Keratinocyte (primary cell): ENCODE measurements at regions not wholly inside any gene's neighbourhood (a gene's known extent, or its start where the extent isn't known, plus 50 kb on each side); places are given as distances from the start of the nearest gene placed in this dataset.

Experiments
- DNase-seq: peaks from one replicate; pipeline ENCODE4 v3.0.0-alpha.2; 2011; ENCODE audit warnings: low read depth, missing footprints, low spot score
- FAIRE-seq: peaks from 2 replicates; lab custom pipeline; 2011; peaks lifted over from hg19 to GRCh38; lab: Jason Lieb, UNC
- H2AFZ ChIP-seq: 2 replicates; pipeline ENCODE4 v1.6.0; 2012; ENCODE audit warnings: low read length, control low read depth, inconsistent platforms; ENCODE audit not compliant: control insufficient read depth
- H3K27ac ChIP-seq: 2 replicates; pipeline ENCODE4 v1.5.1; 2011; ENCODE audit warnings: low read length; ENCODE audit not compliant: control insufficient read depth, insufficient read depth
- H3K27me3 ChIP-seq: 3 replicates; pipeline ENCODE4 v1.6.0; 2011; ENCODE audit warnings: low read length; ENCODE audit not compliant: control insufficient read depth, insufficient read depth; ENCODE audit errors: extremely low read depth
- H3K36me3 ChIP-seq, 2 experiments: 2 replicates in 1 of 2; 3 replicates in 1 of 2; pipeline ENCODE4 v1.5.1; 2011; ENCODE audit warnings: low read length in 2 of 2, mild to moderate bottlenecking in 1 of 2; ENCODE audit not compliant: control insufficient read depth in 2 of 2, insufficient read depth in 2 of 2; ENCODE audit errors: extremely low read depth in 1 of 2
- H3K4me1 ChIP-seq: 3 replicates; pipeline ENCODE4 v1.5.1; 2011; ENCODE audit warnings: low read length; ENCODE audit not compliant: control insufficient read depth, insufficient read depth; ENCODE audit errors: extremely low read depth
- H3K4me2 ChIP-seq: 3 replicates; pipeline ENCODE4 v1.6.0; 2011; ENCODE audit warnings: low read depth, low read length; ENCODE audit not compliant: control insufficient read depth, insufficient read depth; ENCODE audit errors: extremely low read depth
- H3K4me3 ChIP-seq, 3 experiments: fragments of 200-600 bp in 1 of 3; sonication (generic) in 1 of 3; 2 replicates in 2 of 3; 3 replicates in 1 of 3; pipeline ENCODE4 v1.5.1; 2011 to 2016; ENCODE audit warnings: low read length in 3 of 3, mild to moderate bottlenecking in 3 of 3, control low read depth in 2 of 3, inconsistent platforms in 1 of 3, low read depth in 1 of 3, mixed read lengths in 1 of 3, mixed run types in 1 of 3, moderate library complexity in 1 of 3; ENCODE audit not compliant: control insufficient read depth in 2 of 3, insufficient read depth in 2 of 3; ENCODE audit errors: extremely low read depth in 1 of 3
- H3K79me2 ChIP-seq: 2 replicates; pipeline ENCODE4 v1.6.0; 2012; ENCODE audit warnings: low read length; ENCODE audit not compliant: control insufficient read depth, insufficient read depth
- H3K9ac ChIP-seq: 3 replicates; pipeline ENCODE4 v1.6.0; 2011; ENCODE audit warnings: low read length; ENCODE audit not compliant: control insufficient read depth, insufficient read depth; ENCODE audit errors: extremely low read depth
- H3K9me1 ChIP-seq: 3 replicates; pipeline ENCODE4 v1.6.0; 2011; ENCODE audit warnings: low read length; ENCODE audit not compliant: control insufficient read depth, insufficient read depth; ENCODE audit errors: extremely low read depth
- H3K9me3 ChIP-seq: 2 replicates; pipeline ENCODE4 v1.5.1; 2012; ENCODE audit warnings: low read depth, low read length; ENCODE audit not compliant: control insufficient read depth
- H4K20me1 ChIP-seq: 3 replicates; pipeline ENCODE4 v1.6.0; 2011; ENCODE audit warnings: low read length; ENCODE audit not compliant: control insufficient read depth, insufficient read depth; ENCODE audit errors: extremely low read depth
- EZH2 ChIP-seq: IDR thresholded peaks from one replicate; pipeline ENCODE4 v1.6.1; 2012; ENCODE audit warnings: inconsistent platforms, mild to moderate bottlenecking, low read length, moderate library complexity
- dilution Hi-C: fragments of 300-500 bp; cut with MboI; formaldehyde crosslinking; loops from one replicate; pipeline ENCODE4 v1.7.0; 2020; ENCODE audit warnings: low sequenced_read_pairs; ENCODE audit not compliant: extremely low pct_ligation_motif_present
- TF ChIP-seq, protein P1 (sequence below), 3 experiments: IDR thresholded peaks in 1 of 3; conservative IDR thresholded peaks in 1 of 3; optimal IDR thresholded peaks in 1 of 3; 2 replicates in 2 of 3; 3 replicates in 1 of 3; pipeline versions ENCODE3 to v1.5.1; 2011; ENCODE audit warnings: low read length in 3 of 3, mild to moderate bottlenecking in 3 of 3, moderate library complexity in 2 of 3, control low read depth in 1 of 3, inconsistent platforms in 1 of 3; ENCODE audit not compliant: insufficient read depth in 2 of 3; ENCODE audit errors: extremely low read depth in 1 of 3

DNA sequence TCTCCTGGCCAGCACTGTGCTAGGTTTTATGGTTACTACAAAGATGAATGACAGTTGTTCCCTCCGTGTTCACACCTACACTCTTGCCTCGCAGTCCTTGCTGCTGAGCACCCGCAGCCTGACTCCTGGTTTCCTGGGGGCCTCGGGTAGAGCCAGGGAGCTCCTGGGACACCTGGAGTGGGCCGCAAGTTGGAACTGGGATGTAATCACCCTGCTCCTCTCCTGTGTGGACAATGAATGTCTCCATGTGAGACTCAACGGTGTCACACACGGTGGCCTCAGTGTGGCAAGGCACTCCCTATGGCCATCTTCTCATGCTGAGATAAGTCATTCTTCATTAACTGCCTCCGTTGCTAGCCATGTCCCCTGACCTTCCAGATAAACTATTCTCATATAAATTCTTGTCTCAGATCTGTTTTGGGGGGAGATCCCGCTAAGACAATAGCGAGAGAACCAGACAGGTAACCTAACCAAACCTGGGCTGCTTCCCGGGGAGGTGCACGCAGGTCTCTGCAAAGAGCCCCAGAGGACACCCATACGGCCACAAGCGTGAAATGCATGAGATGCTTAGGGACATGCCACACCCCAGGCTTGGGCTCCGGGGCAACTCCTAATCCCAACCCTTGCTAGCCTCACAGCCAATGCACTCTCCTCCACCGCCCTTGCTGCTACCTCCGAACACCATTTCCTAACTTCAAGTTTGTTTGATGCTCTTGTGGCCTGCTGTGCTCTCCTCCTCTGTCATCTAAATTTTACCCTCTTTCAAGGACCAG, 87.2 kb upstream of the IRS2 start:
- DNase-seq (no peak), FAIRE-seq (no peak)
- no peaks in the 10 kb centered on the region for H3K9me3 ChIP-seq
- H3K36me3 ChIP-seq, result no peaks in the 10 kb centered on the region
- peaks cover 4% of the 10 kb centered on the region for H3K4me1 ChIP-seq
- dilution Hi-C loops, result no loop called here
- no peak overlapping the region for H3K4me2 ChIP-seq
- TF ChIP-seq, protein P1, sequence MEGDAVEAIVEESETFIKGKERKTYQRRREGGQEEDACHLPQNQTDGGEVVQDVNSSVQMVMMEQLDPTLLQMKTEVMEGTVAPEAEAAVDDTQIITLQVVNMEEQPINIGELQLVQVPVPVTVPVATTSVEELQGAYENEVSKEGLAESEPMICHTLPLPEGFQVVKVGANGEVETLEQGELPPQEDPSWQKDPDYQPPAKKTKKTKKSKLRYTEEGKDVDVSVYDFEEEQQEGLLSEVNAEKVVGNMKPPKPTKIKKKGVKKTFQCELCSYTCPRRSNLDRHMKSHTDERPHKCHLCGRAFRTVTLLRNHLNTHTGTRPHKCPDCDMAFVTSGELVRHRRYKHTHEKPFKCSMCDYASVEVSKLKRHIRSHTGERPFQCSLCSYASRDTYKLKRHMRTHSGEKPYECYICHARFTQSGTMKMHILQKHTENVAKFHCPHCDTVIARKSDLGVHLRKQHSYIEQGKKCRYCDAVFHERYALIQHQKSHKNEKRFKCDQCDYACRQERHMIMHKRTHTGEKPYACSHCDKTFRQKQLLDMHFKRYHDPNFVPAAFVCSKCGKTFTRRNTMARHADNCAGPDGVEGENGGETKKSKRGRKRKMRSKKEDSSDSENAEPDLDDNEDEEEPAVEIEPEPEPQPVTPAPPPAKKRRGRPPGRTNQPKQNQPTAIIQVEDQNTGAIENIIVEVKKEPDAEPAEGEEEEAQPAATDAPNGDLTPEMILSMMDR (optimal IDR thresholded peaks at IDR 0.05 in 1 of 3, IDR thresholded peaks at IDR 0.05 in 1 of 3, conservative IDR thresholded peaks at IDR 0.05 in 1 of 3; ENCODE audit: extremely low read depth in 1 of 3, insufficient read depth in 2 of 3, low read length in 3 of 3), result no peak
- no peak for TF ChIP-seq EZH2
- no peak overlapping the region for H3K4me3 ChIP-seq
- H3K79me2 ChIP-seq, result no peaks in the 10 kb centered on the region
- H3K27me3 ChIP-seq, result no peaks in the 10 kb centered on the region
- H3K9me1 ChIP-seq, result no peaks in the 10 kb centered on the region
- no peak overlapping the region for H3K9ac ChIP-seq
- no peak overlapping the region for H2AFZ ChIP-seq
- no peaks in the 10 kb centered on the region for H4K20me1 ChIP-seq
- no peak overlapping the region for H3K27ac ChIP-seq

DNA sequence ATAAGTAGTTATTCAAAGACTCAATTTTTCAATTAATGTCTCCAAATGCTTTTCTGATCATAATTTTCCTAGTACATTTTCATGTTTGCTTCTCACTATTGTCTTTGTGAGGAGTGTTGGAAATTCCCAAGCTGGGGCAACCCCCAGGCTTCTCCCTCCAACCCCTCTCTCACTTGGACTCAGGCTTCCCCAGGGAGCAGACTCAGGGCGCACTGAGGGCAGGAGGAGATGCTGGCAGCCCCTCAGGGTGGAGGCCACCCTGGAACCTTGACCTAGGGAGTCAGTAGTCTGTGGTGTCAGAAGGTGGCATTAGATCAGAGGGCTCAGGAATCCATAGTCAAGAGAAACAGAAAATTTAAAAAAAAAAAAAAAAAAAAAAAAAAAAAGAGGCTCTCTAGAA, 86.5 kb upstream of the IRS2 start:
- no peaks in the 10 kb centered on the region for H3K9me1 ChIP-seq
- no peak overlapping the region for H3K27ac ChIP-seq
- no peak overlapping the region for H3K9ac ChIP-seq
- FAIRE-seq (no peak), DNase-seq (no peak)
- no peak overlapping the region for H3K4me2 ChIP-seq
- no peaks in the 10 kb centered on the region for H3K9me3 ChIP-seq
- H3K27me3 ChIP-seq, result no peaks in the 10 kb centered on the region
- H2AFZ ChIP-seq, result no peak overlapping the region
- dilution Hi-C loops, result no loop called here
- H3K79me2 ChIP-seq, result no peaks in the 10 kb centered on the region
- H3K36me3 ChIP-seq, result no peaks in the 10 kb centered on the region
- H3K4me3 ChIP-seq, result no peak overlapping the region
- peaks cover 4% of the 10 kb centered on the region for H3K4me1 ChIP-seq
- TF ChIP-seq EZH2, result no peak
- TF ChIP-seq, protein P1 (optimal IDR thresholded peaks at IDR 0.05 in 1 of 3, IDR thresholded peaks at IDR 0.05 in 1 of 3, conservative IDR thresholded peaks at IDR 0.05 in 1 of 3; ENCODE audit: extremely low read depth in 1 of 3, insufficient read depth in 2 of 3, low read length in 3 of 3), result no peak
- H4K20me1 ChIP-seq, result no peaks in the 10 kb centered on the region
